Gastroesophageal sphincter (tissue), 3 donors: ENCODE measurements at regions not wholly inside any gene's neighbourhood (a gene's known extent, or its start where the extent isn't known, plus 50 kb on each side); places are given as distances from the start of the nearest gene placed in this dataset.

Experiments
- EP300 ChIP-seq: sonication (generic); formaldehyde crosslinking; IDR thresholded peaks from one replicate; pipeline ENCODE4 v1.6.1; 2017; ENCODE audit warnings: antibody characterized with exemption, mild to moderate bottlenecking
- POLR2A ChIP-seq, 2 donors: fragments of 450-650 bp; IDR thresholded peaks; one replicate each; pipeline ENCODE4 v1.6.1; 2017; ENCODE audit warnings: antibody characterized with exemption in 2 of 2, mild to moderate bottlenecking in 2 of 2, moderate library complexity in 1 of 2
- TF ChIP-seq, protein P1 (sequence below), 4 experiments: fragments of 200-600 bp in 2 of 4; fragments of 450-650 bp in 2 of 4; sonication (generic) in 1 of 4; IDR thresholded peaks; one replicate each; pipeline ENCODE4 v1.5.1; 2017 to 2019; ENCODE audit warnings: antibody characterized with exemption in 4 of 4, mild to moderate bottlenecking in 2 of 4, moderate library complexity in 2 of 4

GRCh38 chr11:18878211-18878610, 61.0 kb downstream of the MRGPRX1 start:
- TF ChIP-seq, protein P1, sequence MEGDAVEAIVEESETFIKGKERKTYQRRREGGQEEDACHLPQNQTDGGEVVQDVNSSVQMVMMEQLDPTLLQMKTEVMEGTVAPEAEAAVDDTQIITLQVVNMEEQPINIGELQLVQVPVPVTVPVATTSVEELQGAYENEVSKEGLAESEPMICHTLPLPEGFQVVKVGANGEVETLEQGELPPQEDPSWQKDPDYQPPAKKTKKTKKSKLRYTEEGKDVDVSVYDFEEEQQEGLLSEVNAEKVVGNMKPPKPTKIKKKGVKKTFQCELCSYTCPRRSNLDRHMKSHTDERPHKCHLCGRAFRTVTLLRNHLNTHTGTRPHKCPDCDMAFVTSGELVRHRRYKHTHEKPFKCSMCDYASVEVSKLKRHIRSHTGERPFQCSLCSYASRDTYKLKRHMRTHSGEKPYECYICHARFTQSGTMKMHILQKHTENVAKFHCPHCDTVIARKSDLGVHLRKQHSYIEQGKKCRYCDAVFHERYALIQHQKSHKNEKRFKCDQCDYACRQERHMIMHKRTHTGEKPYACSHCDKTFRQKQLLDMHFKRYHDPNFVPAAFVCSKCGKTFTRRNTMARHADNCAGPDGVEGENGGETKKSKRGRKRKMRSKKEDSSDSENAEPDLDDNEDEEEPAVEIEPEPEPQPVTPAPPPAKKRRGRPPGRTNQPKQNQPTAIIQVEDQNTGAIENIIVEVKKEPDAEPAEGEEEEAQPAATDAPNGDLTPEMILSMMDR (IDR thresholded peaks at IDR 0.05), result no peak
- TF ChIP-seq POLR2A (IDR thresholded peaks at IDR 0.05) (no peak), EP300 (no peak)
